PC-3 (cell line): ENCODE measurements at regions not wholly inside any gene's neighbourhood (a gene's known extent, or its start where the extent isn't known, plus 50 kb on each side); places are given as distances from the start of the nearest gene placed in this dataset.

Experiments
- ATAC-seq: fragments of 200-7000 bp; cut with Tn5 transposase; 2 replicates; pipeline ENCODE4 v1.9.1; 2020; ENCODE audit warnings: mild to moderate bottlenecking, moderate library complexity
- BruUV-seq: library from RNA; stranded (reverse); fragments of 400-500 nt; replicated peaks from 2 replicates; lab custom pipeline; 2021; lab: Mats Ljungman, UMichigan
- CTCF ChIA-PET: fragments of 300-600 bp; sonication (Branson Sonifier 250); formaldehyde crosslinking; loops from one replicate; lab custom pipeline; 2022; ENCODE audit warnings: antibody characterized with exemption; lab: Charles Lee
- POLR2A ChIA-PET: fragments of 300-600 bp; sonication (Branson Sonifier 250); formaldehyde crosslinking; loops from one replicate; lab custom pipeline; 2022; ENCODE audit warnings: antibody characterized with exemption; ENCODE audit not compliant: unreplicated experiment; lab: Charles Lee
- DNase-seq: peaks from one replicate; pipeline ENCODE4 v3.0.0-alpha.2; 2015
- H2AFZ ChIP-seq: fragments of 300-600 bp; sonication (generic); 2 replicates; pipeline ENCODE4 v1.6.0; 2016; ENCODE audit warnings: antibody characterized with exemption, low read length
- H3F3A ChIP-seq: fragments of 300-600 bp; sonication (generic); one replicate; pipeline ENCODE4 v1.6.0; 2017; ENCODE audit warnings: antibody characterized with exemption, low read length, control low read depth, mild to moderate bottlenecking; ENCODE audit not compliant: unreplicated experiment
- H3K27ac ChIP-seq: fragments of 300-600 bp; sonication (generic); 2 replicates; pipeline ENCODE4 v1.5.1; 2016; ENCODE audit warnings: mild to moderate bottlenecking, low read length
- H3K27me3 ChIP-seq: fragments of 300-600 bp; sonication (generic); 2 replicates; pipeline ENCODE4 v1.6.1; 2016; ENCODE audit warnings: low read length, mixed read lengths
- H3K36me3 ChIP-seq: fragments of 300-600 bp; sonication (generic); 2 replicates; pipeline ENCODE4 v1.6.1; 2016; ENCODE audit warnings: low read depth, mixed run types, low read length, mixed read lengths
- H3K4me1 ChIP-seq: fragments of 300-600 bp; sonication (generic); 2 replicates; pipeline ENCODE4 v1.5.1; 2016; ENCODE audit warnings: low read length; ENCODE audit not compliant: insufficient read depth
- H3K4me2 ChIP-seq: fragments of 300-600 bp; sonication (generic); 2 replicates; pipeline ENCODE4 v1.6.0; 2016; ENCODE audit warnings: low read length
- H3K4me3 ChIP-seq: fragments of 300-600 bp; sonication (generic); 2 replicates; pipeline ENCODE4 v1.5.1; 2016; ENCODE audit warnings: mild to moderate bottlenecking, low read length, mixed read lengths
- H3K79me2 ChIP-seq: fragments of 300-600 bp; sonication (generic); 2 replicates; pipeline ENCODE4 v1.6.1; 2017; ENCODE audit warnings: low read length, mixed read lengths
- H3K9ac ChIP-seq: fragments of 300-600 bp; sonication (generic); 2 replicates; pipeline ENCODE4 v1.6.0; 2016; ENCODE audit warnings: mild to moderate bottlenecking, low read length
- H3K9me2 ChIP-seq: fragments of 300-600 bp; sonication (generic); replicated peaks from 2 replicates; pipeline ENCODE4 v1.6.1; 2016; ENCODE audit warnings: mixed run types, low read length, mixed read lengths
- H3K9me3 ChIP-seq: fragments of 300-600 bp; sonication (generic); 2 replicates; pipeline ENCODE4 v1.6.1; 2016; ENCODE audit warnings: low read length, mixed read lengths
- H4K20me1 ChIP-seq: fragments of 300-600 bp; sonication (generic); 2 replicates; pipeline ENCODE4 v1.6.1; 2016; ENCODE audit warnings: low read length, mixed read lengths
- EZH2 ChIP-seq: fragments of 300-600 bp; sonication (generic); IDR thresholded peaks from one replicate; pipeline ENCODE4 v1.6.1; 2017; ENCODE audit warnings: antibody characterized with exemption, mild to moderate bottlenecking, low read length; ENCODE audit not compliant: unreplicated experiment
- EZH2phosphoT487 ChIP-seq: fragments of 300-600 bp; sonication (generic); IDR thresholded peaks from 2 replicates; pipeline ENCODE4 v1.6.1; 2018; ENCODE audit warnings: mild to moderate bottlenecking, antibody characterized with exemption, low read length, borderline replicate concordance
- intact Hi-C: fragments of 100-400 bp; cut with micrococcal nuclease; formaldehyde crosslinking; loops from 2 replicates; pipeline ENCODE4 v1.9.0; 2023
- TF ChIP-seq, protein P1 (sequence below): fragments of 300-600 bp; sonication (generic); conservative IDR thresholded peaks from 2 replicates; pipeline ENCODE4 v1.5.1; 2017; ENCODE audit warnings: antibody characterized with exemption, low read depth, mild to moderate bottlenecking, low read length

DNA sequence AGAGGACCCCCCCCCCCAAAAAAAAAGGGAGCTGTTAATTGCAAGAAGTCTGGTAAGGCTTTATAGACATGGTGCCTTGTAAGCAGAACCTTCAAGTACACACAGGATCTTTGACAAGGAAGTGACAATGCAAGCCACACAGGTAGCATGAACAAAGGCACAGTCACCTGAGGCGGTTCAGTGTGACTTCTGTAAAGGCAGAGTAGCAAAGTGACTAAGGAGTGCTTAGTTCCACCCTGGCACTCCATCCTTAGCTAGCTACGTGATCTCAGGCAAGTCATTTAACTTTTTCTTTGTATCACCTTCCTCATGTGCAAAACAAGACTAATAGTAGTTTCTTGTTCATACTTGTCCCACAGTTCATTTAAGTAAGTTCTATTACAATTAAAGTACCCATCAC, 282.0 kb downstream of the PRELID2 start:
- ATAC-seq, result no peak
- no peak overlapping the region for H3K4me3 ChIP-seq
- peaks cover 11% of the 10 kb centered on the region; the same call in 1 of the 2 replicates for H3K4me1 ChIP-seq
- H3K9me3 ChIP-seq, result no peaks in the 10 kb centered on the region
- H3K9ac ChIP-seq, result no peak overlapping the region
- H3K27ac ChIP-seq, result no peak overlapping the region
- intact Hi-C loops, result no loop called here
- BruUV-seq, result no TSS peak
- POLR2A ChIA-PET, result no interaction called here
- no peak for DNase-seq
- no peaks in the 10 kb centered on the region for H3K27me3 ChIP-seq
- H3K4me2 ChIP-seq, result no peak overlapping the region
- TF ChIP-seq EZH2, result no peak
- TF ChIP-seq, protein P1, sequence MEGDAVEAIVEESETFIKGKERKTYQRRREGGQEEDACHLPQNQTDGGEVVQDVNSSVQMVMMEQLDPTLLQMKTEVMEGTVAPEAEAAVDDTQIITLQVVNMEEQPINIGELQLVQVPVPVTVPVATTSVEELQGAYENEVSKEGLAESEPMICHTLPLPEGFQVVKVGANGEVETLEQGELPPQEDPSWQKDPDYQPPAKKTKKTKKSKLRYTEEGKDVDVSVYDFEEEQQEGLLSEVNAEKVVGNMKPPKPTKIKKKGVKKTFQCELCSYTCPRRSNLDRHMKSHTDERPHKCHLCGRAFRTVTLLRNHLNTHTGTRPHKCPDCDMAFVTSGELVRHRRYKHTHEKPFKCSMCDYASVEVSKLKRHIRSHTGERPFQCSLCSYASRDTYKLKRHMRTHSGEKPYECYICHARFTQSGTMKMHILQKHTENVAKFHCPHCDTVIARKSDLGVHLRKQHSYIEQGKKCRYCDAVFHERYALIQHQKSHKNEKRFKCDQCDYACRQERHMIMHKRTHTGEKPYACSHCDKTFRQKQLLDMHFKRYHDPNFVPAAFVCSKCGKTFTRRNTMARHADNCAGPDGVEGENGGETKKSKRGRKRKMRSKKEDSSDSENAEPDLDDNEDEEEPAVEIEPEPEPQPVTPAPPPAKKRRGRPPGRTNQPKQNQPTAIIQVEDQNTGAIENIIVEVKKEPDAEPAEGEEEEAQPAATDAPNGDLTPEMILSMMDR, result no peak
- CTCF ChIA-PET, result no interaction called here
- H3K79me2 ChIP-seq, result no peaks in the 10 kb centered on the region
- H3K36me3 ChIP-seq, result no peaks in the 10 kb centered on the region
- no peaks in the 10 kb centered on the region for H3K9me2 ChIP-seq
- H4K20me1 ChIP-seq, result no peaks in the 10 kb centered on the region
- H3F3A ChIP-seq, result no peaks in the 10 kb centered on the region
- H2AFZ ChIP-seq, result no peak overlapping the region

DNA sequence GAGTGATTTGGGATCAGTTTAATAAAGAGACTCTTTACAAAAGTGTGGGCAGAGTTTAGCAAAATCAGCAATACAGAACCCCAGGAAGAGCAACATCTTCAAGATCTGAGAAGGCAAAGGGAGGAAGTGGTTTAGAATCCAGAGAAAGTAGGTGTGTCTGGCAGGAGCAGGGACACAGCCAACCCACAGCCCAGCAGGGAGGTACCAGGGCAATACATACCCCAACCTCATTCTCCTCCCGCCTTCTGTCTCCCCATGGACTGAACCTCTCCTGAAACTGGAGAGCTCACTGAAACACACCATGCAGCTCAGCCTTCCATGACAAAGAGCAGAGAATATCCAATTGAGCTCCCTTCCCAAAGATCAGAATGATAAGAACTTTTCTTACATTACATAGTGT, 283.4 kb downstream of the PRELID2 start:
- H4K20me1 ChIP-seq, result no peaks in the 10 kb centered on the region
- peaks cover 11% of the 10 kb centered on the region; the same call in 1 of the 2 replicates for H3K4me1 ChIP-seq
- DNase-seq (no peak), ATAC-seq (no peak)
- TF ChIP-seq EZH2, result no peak
- TF ChIP-seq, protein P1, result no peak
- TF ChIP-seq EZH2phosphoT487, result no peak
- ChIA-PET POLR2A (no interaction called here), CTCF (no interaction called here)
- H3K4me2 ChIP-seq, result no peak overlapping the region
- no peaks in the 10 kb centered on the region for H3K9me2 ChIP-seq
- no peaks in the 10 kb centered on the region for H3F3A ChIP-seq
- no peak overlapping the region for H2AFZ ChIP-seq
- H3K79me2 ChIP-seq, result no peaks in the 10 kb centered on the region
- no peaks in the 10 kb centered on the region for H3K36me3 ChIP-seq
- no TSS peak for BruUV-seq
- no peak overlapping the region for H3K9ac ChIP-seq
- H3K4me3 ChIP-seq, result no peak overlapping the region
- H3K27ac ChIP-seq, result no peak overlapping the region
- H3K27me3 ChIP-seq, result no peaks in the 10 kb centered on the region
- intact Hi-C loops, result no loop called here
- H3K9me3 ChIP-seq, result no peaks in the 10 kb centered on the region

DNA sequence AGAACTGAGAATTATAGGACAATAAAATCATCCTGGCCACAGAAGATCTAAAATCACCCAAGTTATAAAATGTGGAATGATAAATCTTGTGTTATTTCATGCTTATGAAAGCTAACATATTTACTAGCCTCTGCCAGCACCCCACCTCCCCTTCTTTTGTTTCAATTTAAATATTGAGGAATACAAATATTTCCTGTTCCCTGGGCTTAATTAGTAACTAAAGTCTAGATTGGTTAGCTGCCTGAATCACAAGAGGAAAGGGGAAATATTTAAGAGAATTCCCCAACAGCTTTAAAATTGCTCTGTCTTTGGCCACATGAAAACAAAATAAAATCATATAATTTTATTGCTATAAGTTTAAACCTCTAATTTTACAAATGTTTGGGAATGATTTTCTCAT, 287.0 kb downstream of the PRELID2 start:
- no peaks in the 10 kb centered on the region for H3K9me2 ChIP-seq
- DNase-seq (no peak), ATAC-seq (no peak)
- ChIA-PET CTCF (no interaction called here), POLR2A (no interaction called here)
- intact Hi-C loops, result no loop called here
- no peak overlapping the region for H3K4me3 ChIP-seq
- H3K79me2 ChIP-seq, result no peaks in the 10 kb centered on the region
- H4K20me1 ChIP-seq, result no peaks in the 10 kb centered on the region
- no peak overlapping the region for H3K9ac ChIP-seq
- no peaks in the 10 kb centered on the region for H3F3A ChIP-seq
- H2AFZ ChIP-seq, result no peak overlapping the region
- no peaks in the 10 kb centered on the region for H3K9me3 ChIP-seq
- no peaks in the 10 kb centered on the region for H3K4me1 ChIP-seq
- no peak overlapping the region for H3K27ac ChIP-seq
- no TSS peak for BruUV-seq
- TF ChIP-seq EZH2 (no peak), EZH2phosphoT487 (no peak)
- TF ChIP-seq, protein P1, result no peak
- no peaks in the 10 kb centered on the region for H3K27me3 ChIP-seq
- no peak overlapping the region for H3K4me2 ChIP-seq
- no peaks in the 10 kb centered on the region for H3K36me3 ChIP-seq
